AG09319 (cell line): ENCODE measurements at regions not wholly inside any gene's neighbourhood (a gene's known extent, or its start where the extent isn't known, plus 50 kb on each side); places are given as distances from the start of the nearest gene placed in this dataset.

Experiments
- DNase-seq: peaks from one replicate; pipeline ENCODE4 v3.0.0-alpha.2; 2010; ENCODE audit warnings: low read depth; ENCODE audit errors: extremely low read depth
- CTCF ChIP-seq: IDR thresholded peaks from 2 replicates; pipeline ENCODE4 v1.5.1; 2011; ENCODE audit warnings: low read depth, mild to moderate bottlenecking, inconsistent platforms, low read length, moderate library complexity

- no peak for DNase-seq
- TF ChIP-seq CTCF = no peak
Observed at GRCh38 chr12:41907550-41907949, 237.1 kb downstream of the GXYLT1 start.

- DNase-seq = no peak
Observed at GRCh38 chr12:41907021-41907420, 237.7 kb downstream of the GXYLT1 start.

GRCh38 chr12:41905759-41906297, 238.8 kb downstream of the GXYLT1 start:
- TF ChIP-seq CTCF = no peak
- no peak for DNase-seq

More at GRCh38 chr12:41907021-41907420, 237.7 kb downstream of the GXYLT1 start:
- no peak for TF ChIP-seq CTCF

- TF ChIP-seq CTCF = no peak
- DNase-seq = no peak
Observed at GRCh38 chr12:41905073-41905758, 239.5 kb downstream of the GXYLT1 start.

- no peak for DNase-seq
- TF ChIP-seq CTCF = no peak
Observed at GRCh38 chr12:41904041-41904440, 240.6 kb downstream of the GXYLT1 start.

GRCh38 chr12:41903014-41903708, 241.5 kb downstream of the GXYLT1 start:
- TF ChIP-seq CTCF = no peak
- no peak for DNase-seq

- TF ChIP-seq CTCF = no peak
- no peak for DNase-seq
Observed at GRCh38 chr12:41899577-41899976, 245.1 kb downstream of the GXYLT1 start.
